GM23248 (cell line): ENCODE measurements at regions not wholly inside any gene's neighbourhood (a gene's known extent, or its start where the extent isn't known, plus 50 kb on each side); places are given as distances from the start of the nearest gene placed in this dataset.

Source experiments
- EZH2 ChIP-seq: fragments of 200-600 bp; sonication (generic); IDR thresholded peaks from 2 replicates; pipeline ENCODE4 v1.6.1; 2018; ENCODE audit warnings: antibody characterized with exemption, mild to moderate bottlenecking; ENCODE audit not compliant: insufficient read depth, poor library complexity, severe bottlenecking
- EZH2phosphoT487 ChIP-seq: fragments of 200-600 bp; sonication (generic); IDR thresholded peaks from 2 replicates; pipeline ENCODE4 v1.6.1; 2018; ENCODE audit warnings: antibody characterized with exemption, moderate library complexity, mild to moderate bottlenecking, low read depth; ENCODE audit not compliant: insufficient read depth

DNA sequence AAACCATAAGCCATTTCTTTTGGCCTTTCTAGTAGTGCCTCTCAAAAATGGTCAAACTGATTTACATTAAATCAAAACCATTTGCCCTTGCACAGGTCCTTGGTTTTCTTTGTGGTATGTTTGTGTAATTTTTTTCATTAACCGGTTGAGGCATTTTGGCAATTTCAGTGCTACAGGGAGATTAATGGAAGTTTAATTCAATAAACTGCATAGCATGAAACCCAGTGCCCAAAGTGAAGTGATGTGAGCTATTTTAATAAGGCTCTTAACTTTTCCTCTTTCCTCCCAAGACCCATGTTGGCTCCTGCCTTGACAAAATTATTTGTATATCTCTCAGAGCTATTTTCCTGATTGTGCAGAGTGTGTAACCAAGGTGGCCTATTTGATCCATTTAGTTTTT lies 326.2 kb upstream of the SEMA6A start:
- TF ChIP-seq EZH2 (no peak), EZH2phosphoT487 (no peak)
